ENCODE measurements at regions not wholly inside any gene's neighbourhood (a gene's known extent, or its start where the extent isn't known, plus 50 kb on each side); places are given as distances from the start of the nearest gene placed in this dataset.

- Histone ChIP-seq H3K4me3 (no peak overlapping the region), H3K27ac (no peak overlapping the region)
- DNase-seq (ENCODE audit: low spot score), result no peak
- TF ChIP-seq CTCF (IDR thresholded peaks at IDR 0.05), result no peak
Observed at GRCh38 chr20:21873291-21873690, 167.8 kb downstream of the PAX1 start.

GRCh38 chr20:21867811-21868210 is 162.3 kb downstream of the PAX1 start:
- no peak for DNase-seq (ENCODE audit: low spot score)
- Histone ChIP-seq H3K4me3 (no peak overlapping the region), H3K27ac (no peak overlapping the region)
- TF ChIP-seq CTCF (IDR thresholded peaks at IDR 0.05), result no peak

DNA sequence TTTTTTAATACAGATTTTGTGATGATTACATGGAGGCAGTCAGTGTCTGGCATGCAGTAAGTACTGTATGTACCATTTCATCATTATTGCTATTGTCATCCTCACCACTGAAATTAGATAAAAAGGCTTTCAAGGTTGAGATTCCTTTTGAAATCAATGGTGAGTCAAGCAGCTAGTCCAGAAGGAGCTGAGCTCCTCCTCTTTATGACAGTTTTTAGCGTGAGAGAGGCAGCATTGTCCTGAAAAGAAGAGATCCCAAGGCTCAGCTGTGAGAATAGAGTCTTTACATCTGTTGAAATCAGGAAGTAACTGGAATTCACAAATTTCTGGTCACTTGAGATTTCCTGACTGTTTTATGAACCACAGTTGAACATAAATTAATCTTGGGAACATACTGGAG is 161.9 kb downstream of the PAX1 start:
- no peak for DNase-seq (ENCODE audit: low spot score)
- H3K27ac ChIP-seq, result no peak overlapping the region
- no peak overlapping the region for H3K4me3 ChIP-seq
- no peak for TF ChIP-seq CTCF (IDR thresholded peaks at IDR 0.05)

DNA sequence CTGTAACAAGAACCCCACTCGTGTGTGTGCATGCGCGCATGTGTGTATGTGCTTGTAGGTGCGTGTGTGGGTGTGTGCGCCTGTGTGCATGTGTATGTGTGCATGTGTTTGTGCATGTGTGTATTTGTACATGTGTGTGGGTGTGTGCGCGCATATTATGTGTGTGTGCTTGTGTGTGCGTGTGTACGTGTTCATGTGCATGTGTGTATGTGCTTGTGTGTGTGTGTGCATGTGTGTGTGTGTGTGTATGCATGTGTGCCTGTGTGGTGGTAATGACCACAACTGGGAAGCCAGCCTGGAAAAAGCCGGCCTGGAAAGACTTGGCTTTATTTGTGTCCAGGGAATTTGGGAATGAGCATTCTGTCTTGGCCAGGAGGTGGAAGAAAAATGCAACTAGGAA is 157.5 kb downstream of the PAX1 start:
- TF ChIP-seq CTCF (IDR thresholded peaks at IDR 0.05), result no peak
- DNase-seq (ENCODE audit: low spot score), result no peak
- H3K4me3 ChIP-seq, result no peak overlapping the region
- H3K27ac ChIP-seq, result no peak overlapping the region

DNA sequence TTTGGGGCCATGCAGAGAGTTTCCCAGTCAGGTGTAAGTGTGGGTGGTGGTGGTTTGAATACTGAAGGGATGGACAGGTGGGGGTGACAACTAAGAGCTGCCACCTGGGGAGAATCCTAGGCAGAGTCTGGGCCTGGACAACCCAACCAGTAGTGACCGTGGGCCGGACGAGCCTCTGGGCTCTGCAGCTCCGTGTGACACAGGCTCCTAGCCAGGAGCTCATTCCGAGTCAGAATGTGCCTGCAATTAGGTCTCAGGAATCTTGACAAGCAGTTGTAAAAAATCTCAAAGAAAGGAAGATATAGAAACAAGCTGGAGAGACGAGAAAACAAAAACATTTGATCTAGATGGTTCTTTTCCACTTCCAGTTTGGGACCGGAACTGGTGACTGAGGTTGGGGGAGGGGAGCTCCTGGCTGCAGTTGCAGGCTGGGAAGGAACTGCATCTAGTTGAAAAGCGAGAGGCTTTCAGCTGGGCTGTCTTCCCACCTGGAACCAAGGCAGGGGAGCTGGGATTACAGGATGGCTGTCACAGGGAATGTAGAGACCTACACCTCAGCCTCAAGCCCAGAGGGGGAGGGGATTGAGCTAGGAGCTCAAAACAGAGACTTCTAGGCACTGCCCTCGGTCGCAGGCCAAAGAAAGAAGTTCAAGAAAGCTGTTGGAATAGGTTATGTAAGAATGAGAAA is 156.9 kb downstream of the PAX1 start:
- DNase-seq (ENCODE audit: low spot score), result no peak
- no peak overlapping the region for H3K27ac ChIP-seq
- TF ChIP-seq CTCF (IDR thresholded peaks at IDR 0.05), result no peak
- no peak overlapping the region for H3K4me3 ChIP-seq

DNA sequence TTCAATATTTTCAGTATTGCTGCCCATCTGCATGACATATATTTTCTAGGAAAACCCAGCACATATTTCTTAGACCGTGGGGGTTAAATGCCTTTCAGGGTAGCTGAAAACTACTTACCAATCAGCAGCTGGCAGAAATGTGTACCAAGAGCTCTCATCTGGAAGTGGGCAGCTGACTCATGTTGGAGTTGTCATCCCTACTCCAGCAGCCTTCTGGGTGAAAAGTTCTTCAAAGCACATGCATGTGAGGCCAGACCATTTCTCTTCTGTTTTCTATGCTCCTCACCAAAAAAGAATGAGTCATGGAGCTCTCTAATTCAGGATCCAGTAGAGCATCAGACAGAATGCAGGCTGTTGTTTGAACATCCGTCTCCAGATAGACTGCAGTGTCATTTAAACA is 135.5 kb downstream of the PAX1 start:
- H3K27ac ChIP-seq, result no peak overlapping the region
- no peak overlapping the region for H3K4me3 ChIP-seq
- no peak for TF ChIP-seq CTCF (IDR thresholded peaks at IDR 0.05)
- DNase-seq (ENCODE audit: low spot score), result no peak

DNA sequence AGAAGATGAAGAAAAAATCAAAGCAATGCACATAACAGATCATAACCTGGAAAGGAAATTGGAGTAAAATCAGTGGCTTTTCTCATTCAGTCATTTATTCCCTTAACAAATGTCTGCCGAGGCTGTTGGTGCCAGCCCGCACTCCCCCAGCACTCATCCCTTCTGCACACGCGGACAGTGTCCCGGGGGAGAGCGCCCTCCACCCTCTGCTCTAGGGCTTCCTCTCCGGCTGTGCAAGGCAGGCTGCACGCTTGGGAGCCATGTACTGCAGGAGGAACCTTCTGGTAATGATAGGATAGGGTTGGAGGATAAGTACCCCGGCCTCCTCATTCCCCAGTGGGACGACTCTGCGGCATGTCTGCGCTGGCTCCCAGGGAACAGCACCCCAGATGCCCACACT is 134.5 kb downstream of the PAX1 start:
- no peak for DNase-seq (ENCODE audit: low spot score)
- Histone ChIP-seq H3K4me3 (no peak overlapping the region), H3K27ac (no peak overlapping the region)
- no peak for TF ChIP-seq CTCF (IDR thresholded peaks at IDR 0.05)

Measured in coronary artery (tissue), 2 donors.